Hematopoietic multipotent progenitor cell treated with erythropoietin and hydrocortisone succinate and interleukin-3 and kit ligand, for 8 days (in vitro differentiated cells): ENCODE measurements at regions not wholly inside any gene's neighbourhood (a gene's known extent, or its start where the extent isn't known, plus 50 kb on each side); places are given as distances from the start of the nearest gene placed in this dataset.

Source experiments
- DNase-seq: peaks from one replicate; pipeline ENCODE4 v3.0.0-alpha.2; 2015

GRCh38 chr16:66167564-66168291 is 198.8 kb upstream of the CDH5 start:
- DNase-seq = no peak

- DNase-seq = no peak
Observed at GRCh38 chr16:66166490-66166889, 200.0 kb upstream of the CDH5 start.

GRCh38 chr16:66165879-66166278 is 200.6 kb upstream of the CDH5 start:
- no peak for DNase-seq

GRCh38 chr16:66164581-66165247 is 201.8 kb upstream of the CDH5 start:
- DNase-seq = no peak

GRCh38 chr16:66162821-66163220 is 203.7 kb upstream of the CDH5 start:
- no peak for DNase-seq

- no peak for DNase-seq
Observed at GRCh38 chr16:66161942-66162341, 204.5 kb upstream of the CDH5 start.

- DNase-seq = no peak
Observed at GRCh38 chr16:66161269-66161668, 205.2 kb upstream of the CDH5 start.

GRCh38 chr16:66159987-66160386 is 206.5 kb upstream of the CDH5 start:
- DNase-seq = no peak

GRCh38 chr16:66156538-66156937 is 210.0 kb upstream of the CDH5 start:
- no peak for DNase-seq

- DNase-seq = no peak
Observed at GRCh38 chr16:66155933-66156332, 210.6 kb upstream of the CDH5 start.

- DNase-seq = no peak
Observed at GRCh38 chr16:66154801-66155200, 211.7 kb upstream of the CDH5 start.

- DNase-seq = no peak
Observed at GRCh38 chr16:66152823-66153393, 213.6 kb upstream of the CDH5 start.

- no peak for DNase-seq
Observed at GRCh38 chr16:66152181-66152580, 214.3 kb upstream of the CDH5 start.

GRCh38 chr16:66150698-66151482 is 215.6 kb upstream of the CDH5 start:
- no peak for DNase-seq

- no peak for DNase-seq
Observed at GRCh38 chr16:66147291-66147690, 219.2 kb upstream of the CDH5 start.

- DNase-seq = no peak
Observed at GRCh38 chr16:66146798-66147197, 219.7 kb upstream of the CDH5 start.

GRCh38 chr16:66144641-66145040 is 221.8 kb upstream of the CDH5 start:
- no peak for DNase-seq

GRCh38 chr16:66143415-66143814 is 223.1 kb upstream of the CDH5 start:
- DNase-seq = no peak

GRCh38 chr16:66141885-66142284 is 224.6 kb upstream of the CDH5 start:
- no peak for DNase-seq

- DNase-seq = no peak
Observed at GRCh38 chr16:66137853-66138252, 228.6 kb upstream of the CDH5 start.

- no peak for DNase-seq
Observed at GRCh38 chr16:66136841-66137240, 229.7 kb upstream of the CDH5 start.

GRCh38 chr16:66135838-66136237 is 230.7 kb upstream of the CDH5 start:
- no peak for DNase-seq

GRCh38 chr16:66135421-66135831 is 231.1 kb upstream of the CDH5 start:
- DNase-seq = no peak

- DNase-seq = no peak
Observed at GRCh38 chr16:66134875-66135274, 231.6 kb upstream of the CDH5 start.
